DLD1 (cell line): ENCODE measurements at regions not wholly inside any gene's neighbourhood (a gene's known extent, or its start where the extent isn't known, plus 50 kb on each side); places are given as distances from the start of the nearest gene placed in this dataset.

Experiments used
- in situ Hi-C: cut with HindIII; loops from 2 replicates; pipeline ENCODE4 v1.10.0; 2017; ENCODE audit warnings: low sequenced_read_pairs

GRCh38 chr13:62595976-62596375, 1180.3 kb upstream of the PCDH20 start:
- in situ Hi-C loops = no loop called here

- in situ Hi-C loops = no loop called here
These were observed 1178.2 kb upstream of the PCDH20 start for GRCh38 chr13:62593804-62594203.

DNA sequence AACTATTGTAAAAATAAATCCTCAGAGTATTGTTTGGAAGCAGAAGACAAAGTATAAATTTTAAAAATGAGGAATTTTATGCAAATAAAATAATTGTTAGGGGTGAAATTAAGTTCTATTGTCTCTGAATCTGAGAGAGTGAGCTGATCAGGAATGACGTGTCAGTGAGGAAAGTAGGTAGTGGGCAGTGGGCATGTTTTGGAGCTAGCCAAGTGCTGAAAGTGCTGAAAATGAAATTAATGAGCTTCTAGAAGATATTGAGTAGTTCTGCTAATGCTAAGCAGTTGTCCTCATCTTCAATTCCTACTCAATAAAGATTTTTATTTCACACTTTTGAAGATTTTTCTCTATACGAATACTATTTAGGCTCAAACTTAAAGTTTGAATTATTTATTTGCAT, 1167.8 kb upstream of the PCDH20 start:
- in situ Hi-C loops = no loop called here

GRCh38 chr13:62578402-62578801, 1162.8 kb upstream of the PCDH20 start:
- in situ Hi-C loops = no loop called here

DNA sequence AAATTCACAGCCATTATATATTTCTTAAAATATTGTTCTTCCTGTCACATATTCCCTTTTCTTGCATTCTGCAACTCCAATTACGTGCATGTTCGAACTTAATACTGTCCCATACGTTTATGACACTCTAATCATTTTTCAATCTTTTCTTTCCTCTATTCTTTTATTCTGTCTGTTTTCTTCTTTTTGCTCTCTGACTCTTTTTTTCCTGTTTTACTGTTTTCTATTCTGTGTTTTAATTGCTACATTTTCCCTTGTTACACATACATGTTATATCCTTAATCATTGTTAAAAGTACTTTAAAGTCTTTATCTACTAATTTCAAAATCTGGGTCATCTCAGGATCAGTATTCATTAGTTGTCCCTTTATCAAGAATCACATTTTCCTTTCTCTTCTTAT, 1149.1 kb upstream of the PCDH20 start:
- in situ Hi-C loops = no loop called here

GRCh38 chr13:62563251-62563650, 1147.6 kb upstream of the PCDH20 start:
- in situ Hi-C loops = no loop called here

- in situ Hi-C loops = no loop called here
These were observed 1141.3 kb upstream of the PCDH20 start for GRCh38 chr13:62556978-62557377.

GRCh38 chr13:62551588-62551987, 1135.9 kb upstream of the PCDH20 start:
- in situ Hi-C loops = no loop called here

- in situ Hi-C loops = no loop called here
These were observed 1129.3 kb upstream of the PCDH20 start for GRCh38 chr13:62544928-62545327.

DNA sequence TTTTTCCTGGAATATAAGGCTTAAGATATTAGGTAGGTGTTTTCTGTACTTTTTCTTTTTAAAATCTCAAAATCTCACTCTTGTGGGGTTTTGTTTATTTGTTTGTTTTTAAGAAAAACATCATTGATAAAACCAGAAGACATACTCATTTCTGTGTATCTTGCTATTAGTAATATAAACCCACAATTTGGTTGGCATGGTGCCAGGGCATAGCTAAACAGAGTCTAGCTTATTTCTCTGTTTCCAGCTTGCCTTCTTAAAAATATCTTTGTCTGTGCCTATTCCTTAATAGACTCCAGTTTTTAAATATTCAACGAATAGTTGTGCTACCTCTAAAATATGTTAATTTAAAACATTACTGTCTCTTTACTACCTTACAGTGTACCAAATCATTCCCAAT, 1121.9 kb upstream of the PCDH20 start:
- in situ Hi-C loops = no loop called here

- in situ Hi-C loops = no loop called here
These were observed 1110.0 kb upstream of the PCDH20 start for GRCh38 chr13:62525652-62526051.

GRCh38 chr13:62524498-62524897, 1108.8 kb upstream of the PCDH20 start:
- in situ Hi-C loops = no loop called here

GRCh38 chr13:62524061-62524460, 1108.4 kb upstream of the PCDH20 start:
- in situ Hi-C loops = no loop called here

DNA sequence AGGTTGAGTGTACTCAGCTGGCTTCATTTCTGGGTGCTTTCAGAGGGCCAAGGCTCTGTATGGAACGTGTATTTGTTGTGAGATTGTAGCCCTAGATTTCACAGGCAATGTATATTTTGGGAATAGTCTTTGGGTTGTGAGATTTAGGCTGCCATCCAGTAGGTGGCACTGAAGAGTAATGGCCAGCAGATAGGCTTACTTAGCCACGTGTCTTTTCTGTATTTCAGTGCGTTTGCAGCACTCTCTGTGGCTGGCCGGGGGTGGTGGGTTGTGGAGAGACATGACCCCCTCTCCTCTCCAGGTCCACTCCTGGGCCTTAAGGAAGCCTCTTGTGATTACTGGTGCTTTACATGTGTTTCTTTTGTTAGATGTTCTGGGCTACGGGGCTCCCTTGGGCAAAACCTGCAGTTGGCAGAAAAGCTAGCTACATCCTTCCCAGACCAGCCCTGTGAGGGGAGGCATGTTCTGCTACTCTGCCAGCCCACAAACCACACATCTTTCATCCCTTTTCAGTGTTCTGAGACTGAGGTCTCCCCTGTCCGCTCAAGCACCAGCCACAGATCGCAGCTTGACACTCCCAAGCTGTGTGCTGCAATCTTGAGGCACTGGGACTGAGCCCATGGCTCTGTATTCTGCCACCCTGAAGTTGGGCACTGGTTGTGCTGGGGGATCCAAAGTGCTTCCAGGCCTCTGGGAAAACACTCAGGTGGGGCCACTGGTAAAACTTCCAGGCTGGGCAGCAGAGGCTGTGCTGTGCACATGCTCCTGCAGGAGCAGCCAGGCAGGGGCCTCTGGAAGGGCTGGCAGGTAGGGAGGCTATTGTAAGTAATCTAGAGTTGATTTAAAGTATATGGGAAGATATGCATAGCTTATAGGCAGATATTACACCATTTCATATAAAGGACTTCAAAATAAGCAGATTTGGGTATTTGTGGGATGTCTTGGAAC, 1096.8 kb upstream of the PCDH20 start:
- in situ Hi-C loops = no loop called here

DNA sequence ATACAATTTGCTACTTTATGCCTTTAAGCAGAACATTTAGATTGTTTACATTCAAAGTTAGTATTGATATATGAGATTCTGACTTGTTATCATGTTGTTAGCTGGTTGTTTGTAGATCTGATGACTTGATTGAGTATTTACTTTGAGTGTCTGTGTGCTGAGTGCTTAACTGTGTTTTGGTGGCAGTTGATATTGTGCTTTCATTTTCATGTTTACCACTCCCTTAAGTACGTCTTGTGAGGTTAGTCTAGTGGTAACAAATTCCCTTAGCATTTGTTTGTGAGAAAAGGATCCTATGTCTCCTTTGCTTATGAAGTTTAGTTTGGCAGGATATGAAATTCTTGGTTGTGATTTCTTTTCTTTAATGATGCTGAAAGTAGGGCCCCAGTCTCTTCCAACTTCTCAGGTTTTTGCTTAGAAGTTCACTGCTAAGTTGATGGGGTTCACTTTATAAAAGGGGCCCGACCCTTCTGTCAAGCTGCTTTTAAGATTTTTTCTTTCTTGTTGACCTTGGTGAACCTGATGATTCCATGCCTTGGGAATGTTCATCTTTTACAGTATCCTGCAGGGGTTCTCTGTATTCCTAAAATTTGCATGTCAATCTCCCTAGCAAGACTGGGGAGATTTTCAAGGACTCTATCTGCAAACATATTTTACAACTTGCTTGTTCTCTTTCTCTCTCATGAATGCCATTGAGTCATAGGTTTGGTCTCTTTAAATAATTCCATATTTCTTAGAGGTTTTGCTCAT, 1095.4 kb upstream of the PCDH20 start:
- in situ Hi-C loops = no loop called here

DNA sequence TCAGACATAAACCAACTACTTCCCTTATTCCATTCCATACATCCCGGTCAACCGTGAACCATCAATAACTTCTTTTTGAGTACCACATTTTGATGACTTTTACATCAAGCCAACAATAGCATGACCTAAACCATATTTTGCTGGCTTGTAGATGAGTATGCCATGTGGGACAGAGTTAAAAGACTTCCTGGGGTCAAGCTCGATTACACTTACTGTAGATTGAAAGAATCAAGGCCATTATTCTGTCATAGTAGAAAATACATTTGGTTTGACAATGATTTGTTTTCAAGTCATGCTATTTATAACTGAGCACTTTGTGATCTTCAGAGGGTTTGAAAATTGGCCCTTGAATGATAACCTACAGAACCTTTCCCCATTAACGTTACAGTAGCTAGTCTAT, 1086.9 kb upstream of the PCDH20 start:
- in situ Hi-C loops = no loop called here

- in situ Hi-C loops = no loop called here
These were observed 1074.1 kb upstream of the PCDH20 start for GRCh38 chr13:62489731-62490130.

- in situ Hi-C loops = no loop called here
These were observed 1068.1 kb upstream of the PCDH20 start for GRCh38 chr13:62483774-62484173.

DNA sequence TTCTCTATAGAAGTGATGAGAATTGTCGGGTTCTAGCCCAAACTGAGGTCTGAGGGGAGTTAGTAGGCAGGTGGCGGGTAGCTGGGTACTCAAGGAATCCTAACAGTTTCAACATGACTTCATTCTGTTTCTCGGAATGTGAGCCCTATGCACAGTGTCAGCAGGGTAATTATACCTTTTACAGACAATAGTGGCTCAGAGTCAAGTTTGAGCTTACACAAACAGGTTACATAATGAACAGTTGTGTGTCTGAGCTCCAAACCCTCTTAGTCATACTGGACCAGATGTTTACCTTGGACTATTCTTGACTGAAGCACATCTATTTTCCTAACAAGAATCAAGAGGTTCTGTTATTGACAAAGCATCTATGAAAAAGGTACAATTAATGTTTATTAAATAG, 1066.7 kb upstream of the PCDH20 start:
- in situ Hi-C loops = no loop called here

- in situ Hi-C loops = no loop called here
These were observed 1058.2 kb upstream of the PCDH20 start for GRCh38 chr13:62473944-62474237.

DNA sequence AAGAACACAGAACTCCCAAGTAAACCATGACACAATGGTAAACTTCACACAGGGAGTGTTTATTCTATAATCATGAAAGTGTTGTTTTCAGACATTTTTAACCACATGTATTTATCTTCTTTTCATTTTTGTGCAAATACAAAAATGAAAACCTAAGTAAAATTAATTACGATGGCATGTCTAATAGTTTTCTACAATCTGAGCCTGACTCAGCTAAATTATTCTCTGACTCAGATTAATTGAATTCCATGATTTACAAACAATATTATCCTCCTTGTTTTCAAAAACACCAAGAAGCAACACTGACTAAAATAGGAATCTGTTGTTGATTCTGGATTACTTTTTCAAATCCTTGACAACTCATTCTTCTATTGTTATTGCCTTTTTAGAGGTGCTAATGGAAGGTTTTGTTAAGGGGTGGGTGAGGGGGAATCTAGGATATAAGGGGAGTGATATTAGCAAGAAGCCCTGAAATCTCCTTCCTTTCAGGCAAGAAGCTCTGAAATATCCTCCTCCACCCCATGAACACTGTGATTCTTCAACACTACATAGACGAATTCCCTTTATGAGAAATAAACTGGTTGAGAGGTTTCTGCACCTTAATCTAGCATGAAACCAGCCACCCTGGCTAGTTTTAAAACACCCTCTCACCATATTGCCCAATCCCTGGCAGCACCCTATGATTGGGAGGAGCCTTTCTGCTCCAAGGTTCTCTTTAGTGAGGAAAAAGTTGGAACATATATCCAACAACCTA, 1057.7 kb upstream of the PCDH20 start:
- in situ Hi-C loops = no loop called here

DNA sequence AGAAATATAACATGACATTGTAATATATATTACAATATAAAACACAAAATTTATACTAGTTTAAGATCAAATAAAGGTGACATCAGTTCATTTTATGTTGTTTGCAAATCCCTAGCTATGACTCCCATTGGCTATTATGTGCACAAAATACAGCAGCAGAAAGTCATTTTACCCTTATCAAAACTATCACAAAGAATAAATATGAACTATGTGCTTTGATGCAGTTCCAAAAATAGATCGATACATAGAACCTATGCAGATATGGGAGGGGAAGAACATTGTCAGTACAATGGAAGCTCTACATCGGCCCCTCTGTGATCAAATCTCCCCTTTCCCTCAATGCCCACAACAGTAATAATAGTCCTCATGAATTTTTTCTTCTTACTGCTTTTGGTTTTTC, 1038.1 kb upstream of the PCDH20 start:
- in situ Hi-C loops = no loop called here
